HG03439 (cell line): ENCODE measurements at regions not wholly inside any gene's neighbourhood (a gene's known extent, or its start where the extent isn't known, plus 50 kb on each side); places are given as distances from the start of the nearest gene placed in this dataset.
"Not testable (repeated sequence)": the region's sequence is repeated elsewhere in the genome, so short reads cannot be mapped to it uniquely, and the experiment has no call there.

Experiments
- ATAC-seq: cut with Tn5 transposase; IDR thresholded peaks from one replicate; pipeline ENCODE4 v1.9.1; 2021; ENCODE audit warnings: mild to moderate bottlenecking, moderate library complexity; ENCODE audit not compliant: unreplicated experiment

DNA sequence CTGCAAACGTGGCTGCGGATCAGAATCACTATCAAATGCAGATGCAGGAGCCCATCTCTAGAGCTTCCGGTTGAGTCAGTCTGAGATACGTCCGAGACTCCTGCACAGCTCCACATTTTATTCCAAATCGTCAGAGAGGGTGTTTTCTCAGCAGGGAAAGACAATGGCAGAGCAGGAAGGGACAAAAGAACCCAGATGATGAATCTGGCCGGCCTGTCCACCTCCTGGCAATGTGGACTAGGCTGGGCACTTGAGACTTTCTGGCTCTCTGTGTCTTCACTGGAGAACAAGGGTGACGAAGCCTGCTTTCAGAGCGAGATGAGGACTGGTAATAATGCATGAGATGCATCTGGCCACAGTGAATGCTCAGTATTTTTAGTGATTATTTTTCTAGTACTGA, 255.9 kb upstream of the MYT1L start:
- ATAC-seq = no peak

DNA sequence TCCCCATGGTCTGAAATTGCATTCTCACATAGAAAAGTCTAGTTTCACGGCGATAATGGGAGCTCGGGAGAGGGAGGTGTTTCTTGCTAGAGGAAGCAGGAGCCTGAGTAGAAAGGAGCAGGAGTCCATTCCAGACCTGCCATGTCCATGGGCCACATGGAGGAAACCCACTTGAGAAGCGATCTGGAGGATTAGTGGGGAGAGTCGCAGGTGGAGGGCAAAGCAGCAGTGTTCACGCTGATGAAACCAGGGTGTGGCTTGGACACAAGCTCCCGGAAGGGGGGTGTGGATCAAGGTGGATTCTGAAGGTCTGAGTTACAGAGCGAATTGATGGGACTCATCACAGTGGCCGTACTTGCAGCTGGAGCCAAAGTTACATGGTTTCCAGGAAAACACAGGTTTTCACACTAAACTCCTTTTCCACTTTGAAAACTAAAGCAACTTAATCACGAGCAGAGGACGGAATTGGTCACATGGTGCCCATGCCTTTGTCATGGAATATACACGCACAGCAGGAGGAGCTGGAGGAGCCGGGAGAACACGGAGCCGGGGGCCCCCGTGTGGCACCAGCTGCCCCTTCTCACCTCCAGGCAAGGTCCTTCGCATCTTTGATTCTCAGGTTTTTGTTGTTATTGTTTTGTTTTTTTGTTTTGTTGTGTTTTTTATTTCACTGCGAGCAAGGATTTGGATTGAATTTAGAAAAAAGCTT, 255.1 kb upstream of the MYT1L start:
- no peak for ATAC-seq

GRCh38 chr2:2582998-2583545, 252.0 kb upstream of the MYT1L start:
- ATAC-seq = no peak

DNA sequence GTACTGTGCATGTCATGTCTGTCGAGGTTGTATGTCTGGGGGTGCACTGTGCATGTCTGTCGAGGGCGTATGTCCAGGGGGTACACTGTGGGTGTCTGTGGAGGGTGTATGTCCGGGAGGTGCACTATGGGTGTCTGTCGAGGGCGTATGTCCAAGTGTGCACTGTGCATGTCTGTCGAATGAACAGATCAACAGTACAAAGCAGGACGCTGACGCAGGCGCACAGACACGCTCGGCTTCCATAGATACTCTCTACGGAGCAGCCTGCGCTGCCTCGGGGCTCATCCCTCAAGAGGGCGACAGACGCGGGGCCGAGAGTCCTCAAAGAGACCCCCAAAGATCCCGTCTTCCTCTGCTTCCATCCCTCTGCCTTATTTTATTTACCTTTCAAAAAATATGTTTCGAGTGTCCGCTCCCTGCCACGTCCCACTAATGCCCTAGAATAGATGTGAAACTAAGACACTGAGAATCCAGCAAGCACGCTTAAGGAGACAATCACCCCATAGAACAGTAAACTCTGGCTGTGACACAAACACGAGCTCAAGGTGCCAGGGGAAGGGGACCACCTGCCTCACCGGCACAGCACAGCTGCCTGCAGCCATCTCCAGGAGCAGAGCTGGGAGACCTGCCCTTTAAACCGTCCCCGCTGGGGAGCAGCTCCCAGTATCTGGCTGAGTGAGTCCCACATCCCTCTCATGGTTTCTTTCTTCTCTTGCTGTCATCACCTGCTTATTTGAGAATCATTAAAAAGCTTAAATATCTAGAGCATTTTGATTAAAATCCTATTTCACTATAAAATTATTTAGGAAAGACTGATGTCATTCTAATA, 250.5 kb upstream of the MYT1L start:
- ATAC-seq = no peak

DNA sequence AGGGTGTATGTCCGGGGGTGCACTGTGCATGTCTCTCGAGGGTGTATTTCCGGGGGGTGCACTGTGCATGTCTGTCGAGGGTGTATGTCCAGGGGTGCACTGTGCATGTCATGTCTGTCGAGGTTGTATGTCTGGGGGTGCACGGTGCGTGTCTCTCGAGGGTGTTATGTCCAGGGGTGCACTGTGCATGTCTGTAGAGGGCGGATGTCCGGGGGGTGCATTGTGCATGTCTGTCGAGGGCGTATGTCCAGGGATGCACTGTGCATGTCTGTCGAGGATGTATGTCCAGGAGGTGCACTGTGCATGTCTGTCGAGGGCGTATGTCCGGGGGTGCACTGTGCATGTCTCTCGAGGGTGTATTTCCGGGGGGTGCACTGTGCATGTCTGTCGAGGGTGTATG, 249.8 kb upstream of the MYT1L start:
- ATAC-seq = not testable (repeated sequence)

GRCh38 chr2:2580341-2580740, 249.3 kb upstream of the MYT1L start:
- ATAC-seq = no peak

DNA sequence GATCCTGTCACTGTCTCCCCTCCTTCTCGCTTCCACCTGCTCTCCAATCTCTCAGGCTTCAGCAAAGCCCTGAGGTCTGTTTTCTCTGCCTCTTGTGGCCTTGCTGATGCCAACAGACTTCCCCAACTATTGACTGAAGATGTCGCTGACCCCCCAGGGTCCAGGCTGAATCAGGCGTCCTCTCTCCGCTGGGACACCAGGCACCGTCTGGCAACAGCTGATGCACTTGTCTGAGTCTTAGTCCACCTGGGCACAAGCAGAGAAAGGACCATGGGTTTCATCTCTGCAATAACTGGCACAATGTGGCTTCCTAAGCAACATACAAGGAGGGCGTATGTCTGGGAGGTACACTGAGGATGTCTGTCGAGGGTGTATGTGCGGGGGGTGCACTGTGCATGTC, 248.7 kb upstream of the MYT1L start:
- ATAC-seq = no peak

DNA sequence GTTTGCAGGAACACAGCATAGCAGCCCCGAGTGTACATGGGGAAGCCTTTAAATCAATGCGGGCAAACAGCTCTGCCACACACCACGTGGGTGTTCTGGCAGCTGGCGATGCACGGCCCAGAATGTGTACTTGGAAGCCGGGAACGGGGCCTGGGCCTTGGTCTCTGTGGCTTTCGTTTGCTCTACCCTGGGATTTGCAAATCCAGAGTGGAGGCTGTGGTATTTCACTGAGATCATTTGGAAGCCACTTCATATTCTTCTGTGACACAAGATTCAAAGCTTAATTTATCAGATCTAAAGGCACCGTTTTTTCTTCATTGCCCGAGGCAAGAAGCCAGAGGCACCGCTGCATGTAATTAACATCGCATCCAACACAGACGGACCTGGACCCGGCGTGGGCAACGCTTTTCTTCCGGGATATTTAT, 246.3 kb upstream of the MYT1L start:
- ATAC-seq = no peak

DNA sequence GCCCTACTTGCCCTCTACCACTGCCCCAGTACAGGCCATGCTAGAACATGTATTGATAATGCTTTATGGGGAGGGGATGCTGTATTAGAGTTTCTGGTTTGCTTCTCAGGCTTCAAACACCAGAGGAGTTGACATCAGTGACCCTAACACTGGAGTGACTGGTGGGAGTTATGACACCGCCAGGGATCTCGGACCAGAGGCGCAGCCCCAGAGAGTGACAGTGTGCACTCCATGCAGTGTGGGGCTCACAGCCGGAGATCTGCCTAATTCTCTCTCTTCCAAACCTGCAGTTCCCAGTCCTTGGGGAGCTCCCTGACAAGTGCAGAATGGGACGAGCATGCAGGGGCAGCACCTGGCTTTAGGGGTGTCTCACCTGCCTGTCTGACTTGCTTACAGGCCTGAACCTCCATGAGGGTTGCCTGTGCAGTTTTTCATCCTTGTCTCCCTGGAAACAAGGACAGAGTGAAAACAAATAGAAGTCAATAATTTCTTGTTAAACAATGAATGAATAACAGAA, 244.9 kb upstream of the MYT1L start:
- no peak for ATAC-seq

GRCh38 chr2:2575181-2575577, 244.1 kb upstream of the MYT1L start:
- ATAC-seq = no peak

- no peak for ATAC-seq
Observed at GRCh38 chr2:2574401-2575180, 243.5 kb upstream of the MYT1L start.

DNA sequence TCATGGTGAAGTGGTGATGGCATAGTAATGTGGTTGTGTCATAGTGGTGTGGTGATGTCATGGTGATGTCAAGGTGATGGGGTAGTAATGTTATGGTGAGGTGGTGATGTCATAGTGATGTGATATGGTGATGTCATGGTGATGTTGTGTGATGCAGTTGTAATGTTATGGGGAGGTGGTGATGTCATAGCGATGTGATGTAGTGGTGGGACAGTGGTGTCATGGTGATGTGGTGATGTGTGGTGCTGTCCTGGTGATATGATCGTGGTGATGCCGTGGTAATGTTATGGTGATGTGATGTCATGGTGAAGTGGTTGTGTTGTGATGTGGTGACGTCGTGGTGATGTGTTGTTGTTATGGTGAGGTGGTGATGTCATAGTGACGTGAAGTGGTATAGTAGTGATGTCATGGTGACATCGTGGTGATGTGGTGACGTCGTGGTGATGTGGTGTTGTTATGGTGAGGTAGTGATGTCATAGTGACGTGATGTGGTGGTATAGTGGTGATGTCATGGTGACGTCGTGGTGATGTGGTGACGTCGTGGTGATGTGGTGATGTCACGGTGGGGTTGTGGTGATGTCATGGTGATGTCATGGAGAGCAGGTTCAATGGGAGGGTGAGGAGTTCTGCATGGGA, 242.7 kb upstream of the MYT1L start:
- no peak for ATAC-seq

GRCh38 chr2:2573205-2573604, 242.1 kb upstream of the MYT1L start:
- no peak for ATAC-seq

- ATAC-seq = no peak
Observed at GRCh38 chr2:2572393-2573204, 241.5 kb upstream of the MYT1L start.

GRCh38 chr2:2571301-2572150, 240.5 kb upstream of the MYT1L start:
- ATAC-seq = no peak

- ATAC-seq = no peak
Observed at GRCh38 chr2:2570871-2571270, 239.8 kb upstream of the MYT1L start.

DNA sequence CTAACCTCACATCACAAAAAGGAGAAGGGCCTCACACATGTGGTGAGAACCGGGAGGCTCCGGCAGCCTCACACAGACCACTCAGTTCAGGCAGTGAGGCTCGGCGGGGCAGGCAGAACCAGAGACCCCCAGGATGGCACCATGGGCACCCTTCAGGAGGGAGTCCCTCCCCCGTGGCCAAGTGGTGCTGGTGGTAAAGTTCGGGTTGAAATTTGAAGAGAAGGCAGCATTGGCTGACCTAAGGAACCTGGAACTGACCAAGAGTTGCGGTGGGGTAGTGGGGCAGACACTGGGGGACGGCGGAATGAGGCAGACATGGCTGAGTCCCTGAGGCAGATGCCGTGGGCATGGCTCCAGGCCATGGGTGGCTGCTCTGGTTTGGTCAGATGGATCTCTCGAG, 239.3 kb upstream of the MYT1L start:
- no peak for ATAC-seq

GRCh38 chr2:2569836-2570235, 238.8 kb upstream of the MYT1L start:
- ATAC-seq = no peak

- ATAC-seq = no peak
Observed at GRCh38 chr2:2569306-2569705, 238.2 kb upstream of the MYT1L start.
